Hepatocyte (in vitro differentiated cells): ENCODE measurements at regions not wholly inside any gene's neighbourhood (a gene's known extent, or its start where the extent isn't known, plus 50 kb on each side); places are given as distances from the start of the nearest gene placed in this dataset.

Source experiments
- DNase-seq: peaks from one replicate; pipeline ENCODE4 v3.0.0-alpha.2; 2016; ENCODE audit warnings: low spot score
- H2AFZ ChIP-seq: fragments of 200-600 bp; sonication (generic); 2 replicates; pipeline ENCODE4 v1.6.0; 2016; ENCODE audit warnings: antibody characterized with exemption, mild to moderate bottlenecking
- H3K27ac ChIP-seq: fragments of 200-600 bp; sonication (generic); 2 replicates; pipeline ENCODE4 v1.5.1; 2016; ENCODE audit warnings: mild to moderate bottlenecking
- H3K27me3 ChIP-seq: fragments of 200-600 bp; sonication (generic); 2 replicates; pipeline ENCODE4 v1.6.1; 2016
- H3K36me3 ChIP-seq: fragments of 200-600 bp; sonication (generic); replicated peaks from 2 replicates; pipeline ENCODE4 v1.5.1; 2016; ENCODE audit warnings: low read depth; ENCODE audit not compliant: insufficient read depth
- H3K4me1 ChIP-seq: fragments of 200-600 bp; sonication (generic); 2 replicates; pipeline ENCODE4 v1.5.1; 2016; ENCODE audit warnings: mild to moderate bottlenecking, moderate library complexity; ENCODE audit not compliant: insufficient read depth
- H3K4me2 ChIP-seq: fragments of 200-600 bp; sonication (generic); 2 replicates; pipeline ENCODE4 v1.6.0; 2016
- H3K4me3 ChIP-seq: fragments of 200-600 bp; sonication (generic); 2 replicates; pipeline ENCODE4 v1.5.1; 2016; ENCODE audit warnings: mild to moderate bottlenecking
- H3K79me2 ChIP-seq: fragments of 200-600 bp; sonication (generic); 2 replicates; pipeline ENCODE4 v1.6.0; 2017; ENCODE audit warnings: mild to moderate bottlenecking
- H3K9me2 ChIP-seq: fragments of 200-600 bp; sonication (generic); replicated peaks from 2 replicates; pipeline ENCODE4 v1.6.0; 2017; ENCODE audit warnings: mild to moderate bottlenecking; ENCODE audit not compliant: insufficient read depth
- H3K9me3 ChIP-seq: fragments of 200-600 bp; sonication (generic); 2 replicates; pipeline ENCODE4 v1.5.1; 2016; ENCODE audit warnings: low read depth, mild to moderate bottlenecking
- H4K20me1 ChIP-seq: fragments of 200-600 bp; sonication (generic); 2 replicates; pipeline ENCODE4 v1.6.0; 2016; ENCODE audit warnings: mild to moderate bottlenecking; ENCODE audit not compliant: insufficient read depth, poor library complexity, severe bottlenecking
- CTCF ChIP-seq: fragments of 200-600 bp; sonication (generic); IDR thresholded peaks from 2 replicates; pipeline ENCODE4 v1.5.1; 2016; ENCODE audit warnings: antibody characterized with exemption, mild to moderate bottlenecking; ENCODE audit not compliant: poor library complexity
- EZH2 ChIP-seq: fragments of 200-600 bp; sonication (generic); IDR thresholded peaks from 2 replicates; pipeline ENCODE4 v1.6.1; 2016; ENCODE audit warnings: antibody characterized with exemption, mild to moderate bottlenecking, borderline replicate concordance
- EZH2phosphoT487 ChIP-seq: fragments of 200-600 bp; sonication (generic); IDR thresholded peaks from one replicate; pipeline ENCODE4 v1.6.1; 2018; ENCODE audit warnings: antibody characterized with exemption, mild to moderate bottlenecking, low read depth, moderate library complexity; ENCODE audit not compliant: unreplicated experiment, severe bottlenecking
- WGBS: methylation state at CpG from one replicate; pipeline ENCODE4 v1.1.6; 2016; ENCODE audit warnings: low lambda C conversion rate; ENCODE audit errors: missing lambda C conversion rate; 5-methylcytosine and 5-hydroxymethylcytosine counted together

DNA sequence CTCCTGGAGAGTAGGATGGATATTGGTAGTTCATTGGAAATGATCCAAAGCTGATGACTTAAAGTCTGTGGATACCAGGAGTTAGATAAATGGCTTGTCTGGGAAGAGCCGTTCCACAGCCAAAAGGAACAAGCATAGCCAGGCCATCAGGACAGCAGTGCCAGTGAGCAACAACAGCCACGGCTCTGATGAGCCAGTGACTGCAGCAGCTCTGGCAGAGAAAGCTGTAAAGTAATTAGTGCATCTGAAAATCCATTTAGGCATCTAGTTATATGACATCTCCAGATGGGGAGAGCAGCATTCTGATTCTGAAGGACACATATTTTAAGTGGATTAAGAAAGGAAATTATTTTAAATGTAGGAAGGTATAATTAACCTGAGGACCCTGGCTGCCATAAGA is 256.2 kb upstream of the PLXNA2 start:
- H3K36me3 ChIP-seq = no peaks in the 10 kb centered on the region
- H2AFZ ChIP-seq = no peak overlapping the region
- no peaks in the 10 kb centered on the region for H3K9me2 ChIP-seq
- WGBS = 40% methylated on average over 2 of the region's 2 CpGs
- H4K20me1 ChIP-seq = no peaks in the 10 kb centered on the region
- no peaks in the 10 kb centered on the region for H3K79me2 ChIP-seq
- H3K27ac ChIP-seq = no peak overlapping the region
- TF ChIP-seq CTCF (no peak), EZH2phosphoT487 (no peak), EZH2 (no peak)
- H3K4me3 ChIP-seq = no peak overlapping the region
- H3K4me1 ChIP-seq = no peaks in the 10 kb centered on the region
- H3K9me3 ChIP-seq = no peaks in the 10 kb centered on the region
- no peak overlapping the region for H3K4me2 ChIP-seq
- no peak for DNase-seq
- no peaks in the 10 kb centered on the region for H3K27me3 ChIP-seq

DNA sequence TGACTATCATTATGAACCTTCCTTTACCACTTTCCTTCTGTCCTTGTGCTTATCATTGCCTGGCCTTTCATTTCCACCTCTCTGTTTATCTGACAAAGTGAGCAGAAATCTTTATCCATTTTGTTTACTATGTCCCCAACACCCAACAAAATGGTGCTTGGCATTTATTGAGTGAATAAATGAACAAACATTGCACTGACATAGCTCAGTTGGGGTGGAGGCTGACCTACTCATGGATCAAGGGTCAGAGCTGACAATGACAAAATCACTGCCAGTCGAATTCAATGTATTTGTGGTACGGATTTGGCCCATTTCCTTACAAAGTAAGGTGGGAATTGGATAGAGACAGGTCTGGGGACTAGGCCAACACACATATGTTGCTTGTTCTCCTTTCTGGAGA is 257.4 kb upstream of the PLXNA2 start:
- DNase-seq = no peak
- Histone ChIP-seq H3K9me2 (no peaks in the 10 kb centered on the region), H3K4me2 (no peak overlapping the region), H3K27ac (no peak overlapping the region), H3K79me2 (no peaks in the 10 kb centered on the region), H3K9me3 (no peaks in the 10 kb centered on the region), H3K4me1 (no peaks in the 10 kb centered on the region), H3K4me3 (no peak overlapping the region), H3K36me3 (no peaks in the 10 kb centered on the region), H4K20me1 (no peaks in the 10 kb centered on the region), H2AFZ (no peak overlapping the region), H3K27me3 (no peaks in the 10 kb centered on the region)
- 73% methylated on average over 2 of the region's 2 CpGs for WGBS
- no peak for TF ChIP-seq CTCF
- TF ChIP-seq EZH2 = no peak
- no peak for TF ChIP-seq EZH2phosphoT487

DNA sequence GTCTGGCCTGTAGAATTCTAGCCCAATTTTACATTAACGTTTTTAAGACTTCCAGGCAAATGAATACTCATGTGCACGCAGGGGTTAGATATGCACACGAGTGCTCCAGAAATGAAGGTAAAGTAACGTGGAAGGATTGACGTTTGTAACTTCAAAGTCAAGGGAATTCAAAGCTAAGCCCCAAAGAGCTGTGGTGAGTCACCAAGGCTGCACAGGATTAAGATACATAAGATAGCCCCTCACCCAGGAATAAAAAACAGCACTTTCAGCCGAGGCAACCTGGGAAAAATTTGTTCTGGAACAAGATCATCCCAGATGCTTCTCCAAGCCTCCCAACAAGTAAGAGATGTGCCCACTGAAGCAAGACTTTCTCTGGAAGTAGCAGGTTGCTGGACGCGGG is 259.6 kb upstream of the PLXNA2 start:
- H3K4me1 ChIP-seq = no peaks in the 10 kb centered on the region
- no peak overlapping the region for H3K4me3 ChIP-seq
- 38% methylated on average over 8 of the region's 8 CpGs for WGBS
- no peaks in the 10 kb centered on the region for H3K27me3 ChIP-seq
- TF ChIP-seq CTCF (no peak), EZH2phosphoT487 (no peak), EZH2 (no peak)
- H3K36me3 ChIP-seq = no peaks in the 10 kb centered on the region
- no peak overlapping the region for H3K27ac ChIP-seq
- no peaks in the 10 kb centered on the region for H3K9me3 ChIP-seq
- H3K9me2 ChIP-seq = no peaks in the 10 kb centered on the region
- no peak for DNase-seq
- no peaks in the 10 kb centered on the region for H3K79me2 ChIP-seq
- H2AFZ ChIP-seq = no peak overlapping the region
- no peak overlapping the region for H3K4me2 ChIP-seq
- H4K20me1 ChIP-seq = no peaks in the 10 kb centered on the region

DNA sequence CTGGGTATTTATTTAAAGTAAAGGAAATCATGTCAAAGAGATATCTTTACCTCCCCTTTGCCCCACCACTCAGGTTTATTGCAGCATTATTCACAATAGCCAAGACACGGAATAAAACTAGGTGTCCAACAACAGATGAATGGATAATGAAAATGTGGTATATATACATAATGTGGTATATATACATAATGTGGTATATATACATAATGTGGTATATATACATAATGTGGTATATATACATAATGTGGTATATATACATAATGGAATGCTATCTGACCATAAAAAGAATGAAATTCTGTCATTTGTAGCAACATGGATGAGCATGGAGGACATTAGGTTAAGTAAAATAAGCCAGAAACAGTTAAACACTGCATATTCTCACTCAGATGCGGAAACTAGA is 262.6 kb upstream of the PLXNA2 start:
- H3K27ac ChIP-seq = no peak overlapping the region
- TF ChIP-seq EZH2 = no peak
- no peak for TF ChIP-seq CTCF
- TF ChIP-seq EZH2phosphoT487 = no peak
- no peaks in the 10 kb centered on the region for H3K9me2 ChIP-seq
- 98% methylated on average over 2 of the region's 2 CpGs for WGBS
- no peak overlapping the region for H3K4me3 ChIP-seq
- no peaks in the 10 kb centered on the region for H4K20me1 ChIP-seq
- H3K4me2 ChIP-seq = no peak overlapping the region
- H3K4me1 ChIP-seq = peaks cover 4% of the 10 kb centered on the region
- no peaks in the 10 kb centered on the region for H3K9me3 ChIP-seq
- no peaks in the 10 kb centered on the region for H3K79me2 ChIP-seq
- DNase-seq = no peak
- no peaks in the 10 kb centered on the region for H3K36me3 ChIP-seq
- no peaks in the 10 kb centered on the region for H3K27me3 ChIP-seq
- H2AFZ ChIP-seq = no peak overlapping the region
